GM12892 (cell line): ENCODE measurements at regions not wholly inside any gene's neighbourhood (a gene's known extent, or its start where the extent isn't known, plus 50 kb on each side); places are given as distances from the start of the nearest gene placed in this dataset.

ENCODE experiments used
- POLR2A ChIP-seq: IDR thresholded peaks from 2 replicates; pipeline ENCODE4 v1.6.1; 2011; ENCODE audit warnings: low read depth, low read length, control low read depth
- POLR2AphosphoS5 ChIP-seq: IDR thresholded peaks from 2 replicates; pipeline ENCODE4 v1.6.1; 2011; ENCODE audit warnings: low read depth, low read length, control low read depth
- TAF1 ChIP-seq: IDR thresholded peaks from 2 replicates; pipeline ENCODE4 v1.6.1; 2011; ENCODE audit warnings: low read depth, mild to moderate bottlenecking, control low read depth, low read length, borderline replicate concordance

DNA sequence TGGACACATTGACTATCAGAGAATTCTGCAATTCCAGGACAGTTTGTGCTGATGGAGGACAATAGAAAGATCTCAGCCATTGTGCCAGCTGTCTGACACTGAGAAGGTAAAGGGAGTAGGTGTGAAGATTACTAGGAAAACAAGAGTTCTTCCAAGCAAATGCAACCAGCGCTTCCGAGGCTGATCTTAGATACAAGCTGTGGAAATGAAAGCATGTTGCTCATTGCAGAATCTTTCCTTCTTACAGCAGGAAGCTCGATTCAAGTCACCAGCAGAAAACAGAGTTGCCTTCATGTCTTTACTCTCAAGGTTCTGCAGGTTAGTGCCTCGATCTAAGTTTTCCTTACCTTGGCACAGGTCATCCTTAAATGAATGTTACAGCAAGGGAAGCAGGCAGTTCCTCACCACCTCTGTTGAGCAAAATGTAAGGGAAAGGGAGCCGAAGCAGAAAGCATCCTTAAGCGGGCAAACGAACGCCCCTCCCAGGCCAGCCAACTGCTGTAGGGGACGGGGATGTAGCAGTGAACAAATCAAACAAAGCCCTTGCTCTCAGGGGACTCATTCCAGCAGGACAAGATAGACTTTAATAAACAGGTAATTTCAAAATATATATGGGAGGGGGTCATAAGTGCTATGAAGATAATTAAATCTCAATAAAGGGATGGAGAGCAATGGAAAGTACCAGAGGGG lies 54.3 kb downstream of the MARCHF4 start:
- no peak for TF ChIP-seq POLR2A
- no peak for TF ChIP-seq POLR2AphosphoS5
- TF ChIP-seq TAF1, result no peak
